Heart left ventricle (tissue), 13 donors: ENCODE measurements at regions not wholly inside any gene's neighbourhood (a gene's known extent, or its start where the extent isn't known, plus 50 kb on each side); places are given as distances from the start of the nearest gene placed in this dataset.

Experiments used
- POLR2A ChIP-seq, 2 donors: fragments of 450-650 bp; IDR thresholded peaks; one replicate each; pipeline ENCODE4 v1.6.1; 2017; ENCODE audit warnings: antibody characterized with exemption in 2 of 2, mild to moderate bottlenecking in 2 of 2, moderate library complexity in 2 of 2
- TF ChIP-seq, protein P1 (sequence below), 12 donors: fragments of 200-600 bp; sonication (generic) in 4 of 12; IDR thresholded peaks; one replicate each; pipeline versions ENCODE4 v1.5.0 to v1.8.0; 2018 to 2022; ENCODE audit warnings: antibody characterized with exemption in 12 of 12, mild to moderate bottlenecking in 5 of 12
- donor health status: ischemic (EF 13 %, LVEDD 7.1; RV severe dilation, severe dysfunction).
- donor health status: DM: no; HTN: yes; CAD: no.
- donor health status: DM: no; HTN: no; CAD: no.
- donor health status: ischemic (EF 25% LVEDD 6.9; RV normal size, moderate dysfunction).
- donor health status: ischemic (EF 25% LVEDD 5.7; RV mildly dilated, moderate dysfunction).
- donor health status: ischemic (EF 35%, LVEDD 5.7; RV mildly dilated, moderate dysfunction).
- donor health status: nonischemic (EF 11% LVEDD 7.7; RV severe dilation, severe dysfunction).
- donor health status: DM: yes; HTN: yes; CAD: no.
- donor health status: PGD.
- donor health status: ischemic (EF 29% LVEDD 5.4; RV normal size, mild dysfunction).
- donor health status: nonischemic (EF 23%, LVEDD 6.1; RV moderate dilation, normal function).

DNA sequence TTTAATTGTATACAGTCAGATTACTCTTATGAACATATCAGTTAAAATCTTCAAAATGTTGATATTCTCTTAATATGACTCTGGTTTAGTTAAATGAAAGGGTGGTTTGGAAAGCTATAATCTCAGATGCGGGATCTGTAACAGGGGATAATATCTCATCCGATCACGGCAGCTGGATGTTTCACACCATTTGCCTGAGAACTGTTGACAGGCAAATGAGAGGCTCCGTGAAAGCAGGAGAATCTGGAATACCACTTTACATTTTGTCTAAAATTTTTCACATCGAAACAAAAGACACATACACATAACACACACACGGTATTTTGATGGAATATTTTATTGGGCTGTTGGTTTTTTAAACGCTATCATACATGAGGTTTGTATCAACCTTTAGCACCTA is 518.6 kb upstream of the SLC39A10 start:
- TF ChIP-seq POLR2A (IDR thresholded peaks at IDR 0.05), result no peak
- TF ChIP-seq, protein P1, sequence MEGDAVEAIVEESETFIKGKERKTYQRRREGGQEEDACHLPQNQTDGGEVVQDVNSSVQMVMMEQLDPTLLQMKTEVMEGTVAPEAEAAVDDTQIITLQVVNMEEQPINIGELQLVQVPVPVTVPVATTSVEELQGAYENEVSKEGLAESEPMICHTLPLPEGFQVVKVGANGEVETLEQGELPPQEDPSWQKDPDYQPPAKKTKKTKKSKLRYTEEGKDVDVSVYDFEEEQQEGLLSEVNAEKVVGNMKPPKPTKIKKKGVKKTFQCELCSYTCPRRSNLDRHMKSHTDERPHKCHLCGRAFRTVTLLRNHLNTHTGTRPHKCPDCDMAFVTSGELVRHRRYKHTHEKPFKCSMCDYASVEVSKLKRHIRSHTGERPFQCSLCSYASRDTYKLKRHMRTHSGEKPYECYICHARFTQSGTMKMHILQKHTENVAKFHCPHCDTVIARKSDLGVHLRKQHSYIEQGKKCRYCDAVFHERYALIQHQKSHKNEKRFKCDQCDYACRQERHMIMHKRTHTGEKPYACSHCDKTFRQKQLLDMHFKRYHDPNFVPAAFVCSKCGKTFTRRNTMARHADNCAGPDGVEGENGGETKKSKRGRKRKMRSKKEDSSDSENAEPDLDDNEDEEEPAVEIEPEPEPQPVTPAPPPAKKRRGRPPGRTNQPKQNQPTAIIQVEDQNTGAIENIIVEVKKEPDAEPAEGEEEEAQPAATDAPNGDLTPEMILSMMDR (IDR thresholded peaks at IDR 0.05), result no peak
